SK-N-SH treated with all-trans-retinoic acid at 6 μM for 48 hours (cell line): ENCODE measurements at regions not wholly inside any gene's neighbourhood (a gene's known extent, or its start where the extent isn't known, plus 50 kb on each side); places are given as distances from the start of the nearest gene placed in this dataset.

Experiments
- CSDC2 ChIP-seq: fragments of 250-450 bp; sonication (Bioruptor Pico); IDR thresholded peaks from 2 replicates; pipeline ENCODE4 v1.5.0; 2020; ENCODE audit warnings: mild to moderate bottlenecking, moderate library complexity
- PATZ1 ChIP-seq: fragments of 250-450 bp; sonication (Bioruptor Pico); IDR thresholded peaks from 2 replicates; pipeline ENCODE4 v1.8.0; 2020; ENCODE audit warnings: mild to moderate bottlenecking, moderate library complexity, borderline replicate concordance
- RARB ChIP-seq: fragments of 250-450 bp; sonication (Bioruptor Pico); IDR thresholded peaks from 2 replicates; pipeline ENCODE4 v1.8.0; 2021; ENCODE audit warnings: mild to moderate bottlenecking, moderate library complexity
- ZFP30 ChIP-seq: fragments of 450-650 bp; formaldehyde crosslinking; IDR thresholded peaks from 2 replicates; pipeline ENCODE4 v1.5.0; 2022; ENCODE audit warnings: mild to moderate bottlenecking, moderate library complexity
- ZNF565 ChIP-seq: fragments of 450-650 bp; formaldehyde crosslinking; conservative IDR thresholded peaks from 2 replicates; pipeline ENCODE4 v1.5.0; 2020; ENCODE audit warnings: low read depth, mild to moderate bottlenecking, moderate library complexity
- ZNF8 ChIP-seq: fragments of 450-650 bp; formaldehyde crosslinking; IDR thresholded peaks from 2 replicates; pipeline ENCODE4 v1.5.0; 2020; ENCODE audit warnings: mild to moderate bottlenecking, moderate library complexity
- TF ChIP-seq, protein P1 (sequence below): fragments of 250-450 bp; sonication (Bioruptor Pico); IDR thresholded peaks from 2 replicates; pipeline ENCODE4 v1.5.0; 2020; ENCODE audit warnings: mild to moderate bottlenecking, moderate library complexity
- TF ChIP-seq, protein P2 (sequence below): fragments of 250-450 bp; sonication (Bioruptor Pico); IDR thresholded peaks from 2 replicates; pipeline ENCODE4 v1.8.0; 2021; ENCODE audit warnings: low read depth, mild to moderate bottlenecking, moderate library complexity, borderline replicate concordance

DNA sequence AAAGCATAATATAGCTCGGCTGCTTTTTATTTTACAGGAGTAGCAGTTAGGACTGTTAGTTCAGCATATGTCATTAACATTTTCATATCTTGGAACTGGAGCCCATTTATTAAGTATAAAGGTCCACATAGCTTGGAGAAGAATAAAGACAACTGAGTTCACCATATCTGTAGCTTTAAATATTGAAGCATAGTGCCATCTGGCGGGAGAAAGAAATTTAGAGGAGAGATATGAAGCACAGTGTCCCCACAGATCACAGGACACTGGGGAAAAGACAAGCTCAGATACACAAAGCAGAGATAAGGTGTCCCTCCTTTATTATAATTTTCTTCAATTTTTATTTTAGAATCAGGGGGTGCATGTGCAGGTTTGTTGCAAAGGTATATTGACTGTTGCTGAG is 104.7 kb upstream of the FREM2 start:
- TF ChIP-seq ZFP30 (CRISPR knock-in tag) (no peak), CSDC2 (CRISPR knock-in tag) (no peak), ZNF565 (CRISPR knock-in tag) (no peak), PATZ1 (CRISPR knock-in tag) (no peak), ZNF8 (no peak), RARB (CRISPR knock-in tag) (no peak)
- TF ChIP-seq, protein P1, sequence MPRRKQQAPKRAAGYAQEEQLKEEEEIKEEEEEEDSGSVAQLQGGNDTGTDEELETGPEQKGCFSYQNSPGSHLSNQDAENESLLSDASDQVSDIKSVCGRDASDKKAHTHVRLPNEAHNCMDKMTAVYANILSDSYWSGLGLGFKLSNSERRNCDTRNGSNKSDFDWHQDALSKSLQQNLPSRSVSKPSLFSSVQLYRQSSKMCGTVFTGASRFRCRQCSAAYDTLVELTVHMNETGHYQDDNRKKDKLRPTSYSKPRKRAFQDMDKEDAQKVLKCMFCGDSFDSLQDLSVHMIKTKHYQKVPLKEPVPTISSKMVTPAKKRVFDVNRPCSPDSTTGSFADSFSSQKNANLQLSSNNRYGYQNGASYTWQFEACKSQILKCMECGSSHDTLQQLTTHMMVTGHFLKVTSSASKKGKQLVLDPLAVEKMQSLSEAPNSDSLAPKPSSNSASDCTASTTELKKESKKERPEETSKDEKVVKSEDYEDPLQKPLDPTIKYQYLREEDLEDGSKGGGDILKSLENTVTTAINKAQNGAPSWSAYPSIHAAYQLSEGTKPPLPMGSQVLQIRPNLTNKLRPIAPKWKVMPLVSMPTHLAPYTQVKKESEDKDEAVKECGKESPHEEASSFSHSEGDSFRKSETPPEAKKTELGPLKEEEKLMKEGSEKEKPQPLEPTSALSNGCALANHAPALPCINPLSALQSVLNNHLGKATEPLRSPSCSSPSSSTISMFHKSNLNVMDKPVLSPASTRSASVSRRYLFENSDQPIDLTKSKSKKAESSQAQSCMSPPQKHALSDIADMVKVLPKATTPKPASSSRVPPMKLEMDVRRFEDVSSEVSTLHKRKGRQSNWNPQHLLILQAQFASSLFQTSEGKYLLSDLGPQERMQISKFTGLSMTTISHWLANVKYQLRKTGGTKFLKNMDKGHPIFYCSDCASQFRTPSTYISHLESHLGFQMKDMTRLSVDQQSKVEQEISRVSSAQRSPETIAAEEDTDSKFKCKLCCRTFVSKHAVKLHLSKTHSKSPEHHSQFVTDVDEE = no peak
- TF ChIP-seq, protein P2, sequence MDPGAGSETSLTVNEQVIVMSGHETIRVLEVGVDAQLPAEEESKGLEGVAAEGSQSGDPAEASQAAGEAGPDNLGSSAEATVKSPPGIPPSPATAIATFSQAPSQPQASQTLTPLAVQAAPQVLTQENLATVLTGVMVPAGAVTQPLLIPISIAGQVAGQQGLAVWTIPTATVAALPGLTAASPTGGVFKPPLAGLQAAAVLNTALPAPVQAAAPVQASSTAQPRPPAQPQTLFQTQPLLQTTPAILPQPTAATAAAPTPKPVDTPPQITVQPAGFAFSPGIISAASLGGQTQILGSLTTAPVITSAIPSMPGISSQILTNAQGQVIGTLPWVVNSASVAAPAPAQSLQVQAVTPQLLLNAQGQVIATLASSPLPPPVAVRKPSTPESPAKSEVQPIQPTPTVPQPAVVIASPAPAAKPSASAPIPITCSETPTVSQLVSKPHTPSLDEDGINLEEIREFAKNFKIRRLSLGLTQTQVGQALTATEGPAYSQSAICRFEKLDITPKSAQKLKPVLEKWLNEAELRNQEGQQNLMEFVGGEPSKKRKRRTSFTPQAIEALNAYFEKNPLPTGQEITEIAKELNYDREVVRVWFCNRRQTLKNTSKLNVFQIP (CRISPR knock-in tag) = no peak
